M059J (cell line): ENCODE measurements at regions not wholly inside any gene's neighbourhood (a gene's known extent, or its start where the extent isn't known, plus 50 kb on each side); places are given as distances from the start of the nearest gene placed in this dataset.

Experiments
- DNase-seq: peaks from one replicate; pipeline ENCODE4 v3.0.0-alpha.2; 2012; ENCODE audit warnings: low read depth

DNA sequence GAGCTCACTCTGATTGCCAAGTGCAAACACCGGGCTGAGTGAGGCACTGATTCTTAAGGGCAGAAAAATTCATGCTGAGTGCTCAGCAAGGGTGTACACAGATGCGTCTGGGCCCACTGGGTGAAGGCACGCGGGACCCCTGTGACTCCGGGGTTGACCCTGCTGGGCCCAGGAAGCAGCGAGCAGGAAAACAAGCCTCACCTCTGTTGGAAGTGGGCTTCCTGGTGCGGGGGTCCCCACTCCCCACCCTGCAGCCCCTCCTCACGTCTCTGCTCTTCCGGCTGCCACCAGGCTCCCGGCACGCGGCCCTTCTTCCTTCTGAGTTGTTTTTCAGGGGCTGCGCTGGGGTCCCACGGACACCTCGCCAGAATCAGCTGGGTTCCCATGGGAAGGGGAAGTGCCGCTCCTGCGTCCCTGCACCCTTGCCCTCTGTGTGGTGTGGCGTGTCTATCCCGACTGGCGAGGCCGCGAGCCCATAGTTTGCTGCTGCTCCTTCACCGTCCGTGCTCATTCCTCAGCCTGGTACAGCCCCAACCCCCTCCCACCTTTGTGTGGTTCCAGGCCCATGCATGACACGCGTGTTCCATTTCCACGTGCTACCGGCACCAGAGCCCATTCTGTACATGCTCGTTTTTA, 80.6 kb upstream of the BHLHE23 start:
- no peak for DNase-seq

- no peak for DNase-seq
Observed at GRCh38 chr20:63086421-63087235, 79.9 kb upstream of the BHLHE23 start.

GRCh38 chr20:63085151-63085861, 78.5 kb upstream of the BHLHE23 start:
- DNase-seq = no peak

GRCh38 chr20:63084563-63084927, 77.8 kb upstream of the BHLHE23 start:
- no peak for DNase-seq

- no peak for DNase-seq
Observed at GRCh38 chr20:63083831-63084562, 77.2 kb upstream of the BHLHE23 start.

GRCh38 chr20:63082939-63083735, 76.4 kb upstream of the BHLHE23 start:
- DNase-seq = no peak

- DNase-seq = peak; percentile 52
Observed at GRCh38 chr20:63082308-63082938, 75.7 kb upstream of the BHLHE23 start.

GRCh38 chr20:63081831-63082230, 75.1 kb upstream of the BHLHE23 start:
- DNase-seq = no peak

DNA sequence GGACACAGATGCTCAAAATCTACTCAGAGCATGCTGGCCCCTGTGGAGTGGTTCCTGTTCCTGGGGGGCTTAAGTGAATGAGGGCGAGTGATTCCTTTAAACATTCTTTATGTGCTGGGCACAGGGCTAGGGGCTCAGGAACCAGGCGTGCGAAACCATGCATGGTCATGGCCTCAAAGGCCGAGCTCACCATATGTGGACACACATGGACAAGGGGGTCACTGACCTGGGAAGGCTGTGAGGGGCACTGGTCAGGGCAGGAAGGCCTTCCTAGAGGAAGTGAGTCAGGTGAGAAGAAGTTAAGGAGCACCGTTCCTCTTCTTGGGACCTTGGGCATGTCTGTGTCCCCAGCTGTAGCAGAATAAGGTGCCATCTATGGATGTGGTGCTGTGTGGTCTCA, 74.6 kb upstream of the BHLHE23 start:
- no peak for DNase-seq

- no peak for DNase-seq
Observed at GRCh38 chr20:63080811-63081210, 74.0 kb upstream of the BHLHE23 start.

DNA sequence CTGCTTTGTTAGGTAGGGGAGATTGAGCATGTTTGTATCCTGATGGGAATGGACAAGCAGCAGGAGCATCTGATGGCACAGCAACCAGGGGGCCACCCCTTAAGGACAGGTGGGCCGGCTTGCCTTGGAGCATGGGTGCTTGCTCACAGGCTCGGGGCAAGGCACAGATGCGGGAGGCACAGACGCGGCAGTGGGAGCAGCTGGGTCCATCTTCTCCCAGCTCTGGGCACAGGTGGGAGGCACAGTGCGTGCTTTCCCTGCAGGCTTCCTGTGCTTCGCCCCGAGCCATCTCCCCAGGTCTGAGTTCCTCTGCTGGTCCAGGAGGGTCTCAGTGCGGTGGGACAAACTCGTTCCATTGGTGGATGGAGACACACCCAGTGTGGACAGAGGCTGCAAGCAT, 73.6 kb upstream of the BHLHE23 start:
- no peak for DNase-seq

GRCh38 chr20:63079971-63080370, 73.2 kb upstream of the BHLHE23 start:
- no peak for DNase-seq

DNA sequence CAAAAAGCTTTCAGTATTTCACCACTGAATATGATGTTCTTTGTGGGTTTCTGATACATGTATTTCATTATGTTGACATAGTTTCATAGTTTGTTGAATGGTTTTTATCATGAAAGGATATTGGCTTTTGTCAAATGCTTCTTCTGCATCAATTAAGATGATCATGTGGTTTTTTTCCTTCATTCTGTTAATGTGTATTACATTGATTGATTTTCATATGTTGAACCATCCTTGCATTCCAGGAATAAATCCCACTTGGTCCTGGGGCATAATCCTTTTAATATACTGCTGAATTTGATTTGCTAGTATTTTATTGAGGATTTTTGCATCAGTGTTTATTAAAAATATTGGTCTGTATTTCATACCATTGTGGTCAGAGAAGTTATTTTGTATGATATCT, 70.9 kb upstream of the BHLHE23 start:
- DNase-seq = no peak

- no peak for DNase-seq
Observed at GRCh38 chr20:63076421-63076820, 69.7 kb upstream of the BHLHE23 start.

DNA sequence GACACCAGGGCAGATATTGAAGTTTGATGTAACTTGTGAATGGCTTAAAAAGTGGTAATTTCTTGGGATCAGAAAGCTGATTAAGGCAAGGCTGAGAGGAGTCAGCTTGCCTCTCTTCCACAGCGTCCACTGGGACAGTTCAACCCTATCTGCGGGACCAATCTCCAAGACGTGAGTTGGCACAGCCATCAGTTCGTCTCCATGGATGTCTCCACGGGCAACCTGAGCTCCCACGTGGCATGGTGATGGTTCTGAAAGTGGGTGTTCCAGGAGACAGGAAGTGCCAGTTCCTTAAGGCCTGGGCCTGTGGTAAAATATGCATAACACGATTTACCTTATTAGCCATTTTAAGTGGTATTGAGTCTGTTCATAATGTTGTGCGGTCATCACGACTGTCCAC, 67.9 kb upstream of the BHLHE23 start:
- DNase-seq = no peak

- DNase-seq = no peak
Observed at GRCh38 chr20:63074182-63074581, 67.4 kb upstream of the BHLHE23 start.

DNA sequence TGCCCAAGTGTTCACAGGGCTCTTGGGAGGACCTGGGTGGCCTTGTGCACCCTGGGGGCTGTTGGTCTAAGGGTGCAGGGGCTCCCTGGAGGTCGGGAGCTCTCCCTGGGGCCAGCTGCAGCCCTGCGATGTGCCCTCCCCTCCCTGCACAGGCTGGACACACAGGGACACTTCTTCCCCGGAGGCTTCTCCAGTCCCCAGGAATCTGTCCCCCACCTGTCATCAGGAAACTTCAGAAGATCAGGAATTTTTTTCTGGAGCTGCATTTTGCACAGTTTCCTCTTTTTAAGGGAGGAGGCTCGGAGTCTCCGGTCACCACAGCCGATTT, 66.9 kb upstream of the BHLHE23 start:
- no peak for DNase-seq

DNA sequence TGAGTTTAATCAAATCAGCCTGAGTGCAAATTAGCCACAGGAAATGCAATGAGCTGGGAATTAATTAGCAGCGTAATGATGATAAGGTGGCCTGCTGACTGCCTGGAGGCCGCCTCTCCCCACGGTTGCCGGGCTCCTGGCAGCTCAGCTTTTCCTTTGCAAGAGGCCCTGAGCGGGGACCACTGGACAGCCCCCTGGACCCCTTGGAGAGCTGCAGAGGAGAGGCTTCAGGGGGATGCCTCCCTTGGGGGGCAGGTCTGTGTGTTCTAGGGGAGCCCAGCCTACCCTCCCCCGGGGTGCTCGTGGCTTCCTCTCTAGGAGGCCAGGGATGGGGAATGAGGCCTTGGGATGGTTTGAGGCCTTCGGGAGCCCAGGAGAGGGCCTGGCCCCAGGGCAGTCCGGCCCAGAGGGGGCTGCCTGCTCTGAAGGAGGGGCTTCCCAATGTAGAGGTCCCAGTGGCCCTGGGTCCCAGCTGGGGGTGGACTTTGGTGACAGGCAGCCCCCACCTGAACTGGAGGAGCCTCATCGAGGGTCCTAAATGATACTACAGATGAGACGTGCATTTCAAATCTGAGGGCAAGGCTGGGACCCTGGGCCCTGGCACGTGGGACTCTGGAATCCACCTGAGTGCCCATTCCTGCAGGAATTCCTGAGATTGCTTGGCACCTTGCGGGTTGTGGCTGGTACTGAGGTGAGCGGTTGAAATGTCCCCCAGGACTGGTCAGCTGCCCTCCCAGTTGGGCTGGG, 66.4 kb upstream of the BHLHE23 start:
- no peak for DNase-seq

DNA sequence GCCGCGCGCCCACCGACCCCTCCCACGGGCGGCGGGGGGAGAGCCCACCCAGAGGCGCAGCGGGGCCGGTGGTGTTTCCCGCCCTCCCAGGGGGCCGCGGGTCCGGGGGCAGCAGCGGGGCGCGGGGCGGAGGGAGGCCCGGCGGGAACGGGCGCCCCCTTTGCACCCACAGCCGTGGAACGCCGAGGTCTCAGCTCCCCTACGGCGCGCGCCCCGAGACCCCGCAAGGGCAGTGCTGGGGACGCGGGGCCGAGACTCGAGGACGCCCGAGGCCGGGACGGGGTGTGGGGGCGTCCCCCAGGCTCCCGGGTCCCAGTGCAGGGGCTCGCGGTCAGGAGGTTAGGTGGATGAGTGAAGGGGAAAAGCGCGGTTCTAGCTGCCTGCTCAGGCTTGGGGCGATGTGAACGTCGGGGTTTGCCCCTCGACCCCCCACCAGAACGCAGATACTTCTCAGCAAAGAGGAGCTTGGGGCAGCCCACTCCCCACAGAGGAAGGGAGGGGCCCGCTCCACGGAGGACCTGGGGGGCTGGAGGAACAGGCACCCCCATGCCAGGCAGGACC, 65.5 kb upstream of the BHLHE23 start:
- DNase-seq = no peak
